ENCODE measurements at regions not wholly inside any gene's neighbourhood (a gene's known extent, or its start where the extent isn't known, plus 50 kb on each side); places are given as distances from the start of the nearest gene placed in this dataset.
"Not testable (repeated sequence)": the region's sequence is repeated elsewhere in the genome, so short reads cannot be mapped to it uniquely, and the experiment has no call there.

GRCh38 chr9:115690786-115691496 is 462.6 kb upstream of the PAPPA start:
- peak; percentile 98 for DNase-seq (ENCODE audit: low read depth)
- POLR2A ChIA-PET: interaction anchor here (0.5 kb wide), 1 partner anchor 19 kb away, joined by 13 read pairs; no protein-coding TSS in a partner anchor
- CTCF ChIA-PET: interaction anchor here (0.7 to 1.0 kb wide), 4 partner anchors 98 to 956 kb away, joined by 3 to 4 read pairs (median 4); no protein-coding TSS in a partner anchor
- no peak overlapping the region for H3K4me3 ChIP-seq (ENCODE audit: low read depth, low read length)
- H3K36me3 ChIP-seq (ENCODE audit: control insufficient read depth, insufficient read depth, low read length): no peaks in the 10 kb centered on the region
- TF ChIP-seq, protein P1, sequence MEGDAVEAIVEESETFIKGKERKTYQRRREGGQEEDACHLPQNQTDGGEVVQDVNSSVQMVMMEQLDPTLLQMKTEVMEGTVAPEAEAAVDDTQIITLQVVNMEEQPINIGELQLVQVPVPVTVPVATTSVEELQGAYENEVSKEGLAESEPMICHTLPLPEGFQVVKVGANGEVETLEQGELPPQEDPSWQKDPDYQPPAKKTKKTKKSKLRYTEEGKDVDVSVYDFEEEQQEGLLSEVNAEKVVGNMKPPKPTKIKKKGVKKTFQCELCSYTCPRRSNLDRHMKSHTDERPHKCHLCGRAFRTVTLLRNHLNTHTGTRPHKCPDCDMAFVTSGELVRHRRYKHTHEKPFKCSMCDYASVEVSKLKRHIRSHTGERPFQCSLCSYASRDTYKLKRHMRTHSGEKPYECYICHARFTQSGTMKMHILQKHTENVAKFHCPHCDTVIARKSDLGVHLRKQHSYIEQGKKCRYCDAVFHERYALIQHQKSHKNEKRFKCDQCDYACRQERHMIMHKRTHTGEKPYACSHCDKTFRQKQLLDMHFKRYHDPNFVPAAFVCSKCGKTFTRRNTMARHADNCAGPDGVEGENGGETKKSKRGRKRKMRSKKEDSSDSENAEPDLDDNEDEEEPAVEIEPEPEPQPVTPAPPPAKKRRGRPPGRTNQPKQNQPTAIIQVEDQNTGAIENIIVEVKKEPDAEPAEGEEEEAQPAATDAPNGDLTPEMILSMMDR (IDR thresholded peaks at IDR 0.05; ENCODE audit: insufficient read depth, low read depth, low read length): no peak
- no peaks in the 10 kb centered on the region for H3K27me3 ChIP-seq (ENCODE audit: control insufficient read depth, insufficient read depth, low read length)

- no peak overlapping the region for H3K4me3 ChIP-seq (ENCODE audit: low read depth, low read length)
- no peaks in the 10 kb centered on the region for H3K27me3 ChIP-seq (ENCODE audit: control insufficient read depth, insufficient read depth, low read length)
- POLR2A ChIA-PET: interaction anchor here (0.5 kb wide), 1 partner anchor 20 kb away, joined by 13 read pairs; no protein-coding TSS in a partner anchor
- TF ChIP-seq, protein P1 (IDR thresholded peaks at IDR 0.05; ENCODE audit: insufficient read depth, low read depth, low read length): no peak
- CTCF ChIA-PET: interaction anchor here (0.7 to 1.4 kb wide), 5 partner anchors 98 to 955 kb away, joined by 3 to 4 read pairs (median 3); partner anchors contain the start of gene PAPPA
- no peaks in the 10 kb centered on the region for H3K36me3 ChIP-seq (ENCODE audit: control insufficient read depth, insufficient read depth, low read length)
- DNase-seq (ENCODE audit: low read depth): peak; percentile 67
Observed at GRCh38 chr9:115691693-115692092, 461.9 kb upstream of the PAPPA start.

DNA sequence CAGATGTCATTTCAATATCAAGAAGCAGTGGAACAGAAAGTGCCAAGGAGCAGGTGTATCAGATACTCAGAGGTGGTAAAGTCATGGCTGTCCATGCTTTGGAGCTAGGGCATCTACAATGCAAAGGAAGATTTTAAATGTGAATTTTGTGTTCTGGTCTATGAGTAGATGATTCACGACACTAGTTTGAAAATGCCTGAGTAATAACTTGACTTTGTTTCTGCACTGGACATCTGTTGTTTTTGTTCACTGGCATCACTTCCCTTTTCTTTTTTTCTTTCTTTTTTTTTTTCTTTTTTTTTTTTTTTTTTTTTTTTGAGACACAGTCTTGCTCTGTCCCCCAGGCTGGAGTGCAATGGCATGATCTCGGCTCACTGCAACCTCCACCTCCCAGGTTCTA is 460.7 kb upstream of the PAPPA start:
- CTCF ChIA-PET: interaction anchor here (1.0 to 1.9 kb wide), 7 partner anchors 20 to 879 kb away, joined by 3 to 15 read pairs (median 4); no protein-coding TSS in a partner anchor
- DNase-seq (ENCODE audit: low read depth); H3K27me3 ChIP-seq (ENCODE audit: control insufficient read depth, insufficient read depth, low read length); H3K36me3 ChIP-seq (ENCODE audit: control insufficient read depth, insufficient read depth, low read length); H3K4me3 ChIP-seq (ENCODE audit: low read depth, low read length): not testable (repeated sequence)
- POLR2A ChIA-PET: interaction anchor here (0.6 to 0.7 kb wide), 2 partner anchors 97 to 651 kb away, joined by 4 to 8 read pairs; no protein-coding TSS in a partner anchor

- peak; percentile 86 for DNase-seq (ENCODE audit: low read depth)
- POLR2A ChIA-PET: no interaction called here
- Histone ChIP-seq H3K27me3 (ENCODE audit: control insufficient read depth, insufficient read depth, low read length) (no peaks in the 10 kb centered on the region), H3K36me3 (ENCODE audit: control insufficient read depth, insufficient read depth, low read length) (no peaks in the 10 kb centered on the region), H3K4me3 (ENCODE audit: low read depth, low read length) (no peak overlapping the region)
- TF ChIP-seq, protein P1 (IDR thresholded peaks at IDR 0.05; ENCODE audit: insufficient read depth, low read depth, low read length): peak; percentile 52
- CTCF ChIA-PET: interaction anchor here (1.0 to 1.9 kb wide), 6 partner anchors 21 to 878 kb away, joined by 4 to 15 read pairs (median 5); no protein-coding TSS in a partner anchor
Observed at GRCh38 chr9:115694014-115694413, 459.6 kb upstream of the PAPPA start.

DNA sequence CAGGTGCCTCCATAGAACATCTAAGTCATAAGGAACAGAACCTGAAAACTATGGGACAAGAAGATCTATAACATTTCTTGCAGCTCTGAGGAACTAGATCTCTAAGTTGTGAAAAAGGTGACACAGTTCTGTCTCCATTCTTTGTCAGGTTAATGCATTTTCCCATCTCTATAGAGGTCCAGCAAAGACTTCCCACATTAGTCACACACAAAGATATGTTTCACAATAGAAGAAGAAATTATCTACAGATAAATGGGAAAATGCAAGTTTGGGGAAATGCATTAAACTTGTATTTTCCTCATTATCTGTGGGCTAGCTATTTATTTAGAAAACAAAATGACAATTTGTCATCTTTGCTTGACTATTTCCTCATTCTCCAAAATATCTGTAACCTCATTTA is 458.6 kb upstream of the PAPPA start:
- Histone ChIP-seq H3K27me3 (ENCODE audit: control insufficient read depth, insufficient read depth, low read length) (no peaks in the 10 kb centered on the region), H3K4me3 (ENCODE audit: low read depth, low read length) (no peak overlapping the region), H3K36me3 (ENCODE audit: control insufficient read depth, insufficient read depth, low read length) (no peaks in the 10 kb centered on the region)
- no peak for DNase-seq (ENCODE audit: low read depth)
- ChIA-PET POLR2A (no interaction called here), CTCF (interaction anchor here (0.9 to 1.9 kb wide), 6 partner anchors 101 to 877 kb away, joined by 3 to 5 read pairs (median 4); no protein-coding TSS in a partner anchor)
- TF ChIP-seq, protein P1 (IDR thresholded peaks at IDR 0.05; ENCODE audit: insufficient read depth, low read depth, low read length): no peak
